ENCODE measurements at regions not wholly inside any gene's neighbourhood (a gene's known extent, or its start where the extent isn't known, plus 50 kb on each side); places are given as distances from the start of the nearest gene placed in this dataset.

DNA sequence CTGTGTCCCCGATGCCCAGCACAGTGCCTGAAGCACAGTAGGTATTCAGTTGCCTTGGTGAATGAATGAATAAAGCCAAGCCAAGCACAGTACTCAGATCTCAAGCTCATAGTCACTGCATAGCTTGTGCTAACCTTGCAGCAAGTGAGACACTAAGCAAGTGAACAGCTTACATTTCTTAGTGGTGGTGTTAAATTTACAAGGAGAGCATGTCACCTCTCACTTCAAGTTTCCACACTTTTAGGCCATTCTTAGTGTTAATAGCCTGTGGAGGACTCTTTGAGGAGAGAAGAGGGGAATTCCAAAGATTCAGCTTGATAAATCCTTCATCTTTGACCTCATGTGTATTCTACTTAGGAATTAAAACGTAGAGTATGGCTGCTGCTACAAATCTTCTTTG is 104.7 kb downstream of the C9orf152 start:
- Mint-ChIP-seq H3K36me3 (ENCODE audit: low read depth) (no peaks in the 10 kb centered on the region), H3K4me1 (ENCODE audit: low read depth) (no peaks in the 10 kb centered on the region), H3K27ac (no peak overlapping the region), H3K27me3 (no peaks in the 10 kb centered on the region), H3K4me3 (no peak overlapping the region), H3K9me3 (no peaks in the 10 kb centered on the region)
- ChIA-PET POLR2A (no interaction called here), CTCF (interaction anchor here (0.7 to 0.8 kb wide), 2 partner anchors 15 to 46 kb away, joined by 3 read pairs; no protein-coding TSS in a partner anchor)
- no peak for DNase-seq
- intact Hi-C loops (cut with micrococcal nuclease), result no loop called here
- ATAC-seq, result no peak
- TF ChIP-seq, protein P1, sequence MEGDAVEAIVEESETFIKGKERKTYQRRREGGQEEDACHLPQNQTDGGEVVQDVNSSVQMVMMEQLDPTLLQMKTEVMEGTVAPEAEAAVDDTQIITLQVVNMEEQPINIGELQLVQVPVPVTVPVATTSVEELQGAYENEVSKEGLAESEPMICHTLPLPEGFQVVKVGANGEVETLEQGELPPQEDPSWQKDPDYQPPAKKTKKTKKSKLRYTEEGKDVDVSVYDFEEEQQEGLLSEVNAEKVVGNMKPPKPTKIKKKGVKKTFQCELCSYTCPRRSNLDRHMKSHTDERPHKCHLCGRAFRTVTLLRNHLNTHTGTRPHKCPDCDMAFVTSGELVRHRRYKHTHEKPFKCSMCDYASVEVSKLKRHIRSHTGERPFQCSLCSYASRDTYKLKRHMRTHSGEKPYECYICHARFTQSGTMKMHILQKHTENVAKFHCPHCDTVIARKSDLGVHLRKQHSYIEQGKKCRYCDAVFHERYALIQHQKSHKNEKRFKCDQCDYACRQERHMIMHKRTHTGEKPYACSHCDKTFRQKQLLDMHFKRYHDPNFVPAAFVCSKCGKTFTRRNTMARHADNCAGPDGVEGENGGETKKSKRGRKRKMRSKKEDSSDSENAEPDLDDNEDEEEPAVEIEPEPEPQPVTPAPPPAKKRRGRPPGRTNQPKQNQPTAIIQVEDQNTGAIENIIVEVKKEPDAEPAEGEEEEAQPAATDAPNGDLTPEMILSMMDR (IDR thresholded peaks at IDR 0.05), result no peak

DNA sequence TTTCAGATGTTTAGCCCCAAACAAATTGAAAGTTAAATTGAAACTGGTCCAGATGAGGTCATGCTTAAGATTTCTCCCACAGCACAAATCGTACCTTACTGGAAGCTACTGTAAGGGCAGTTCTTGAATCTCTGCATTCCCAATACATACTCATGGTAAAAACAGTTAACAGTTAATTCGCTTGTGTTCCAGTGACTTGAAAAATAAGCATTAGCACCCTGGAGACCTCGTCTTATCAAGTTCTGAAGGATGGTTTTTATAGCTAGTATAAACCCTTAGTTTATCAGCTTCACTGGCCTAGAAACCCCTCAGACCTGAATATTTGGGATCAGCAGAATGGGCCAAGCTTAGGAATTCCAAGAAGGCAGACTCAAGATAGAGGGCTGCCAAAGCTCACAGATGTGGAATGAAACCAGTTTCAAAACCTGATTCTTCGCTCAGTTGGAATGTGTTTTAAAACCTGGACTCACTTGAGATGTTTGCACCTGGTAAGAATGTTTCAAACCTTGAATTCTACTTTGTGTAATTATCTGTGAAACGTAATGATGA is 103.6 kb downstream of the C9orf152 start:
- Mint-ChIP-seq H3K27ac (no peak overlapping the region), H3K4me1 (ENCODE audit: low read depth) (no peaks in the 10 kb centered on the region), H3K4me3 (no peak overlapping the region), H3K9me3 (no peaks in the 10 kb centered on the region), H3K27me3 (no peaks in the 10 kb centered on the region), H3K36me3 (ENCODE audit: low read depth) (no peaks in the 10 kb centered on the region)
- DNase-seq (no peak), ATAC-seq (no peak)
- TF ChIP-seq, protein P1 (IDR thresholded peaks at IDR 0.05), result no peak
- ChIA-PET POLR2A (no interaction called here), CTCF (no interaction called here)
- intact Hi-C loops (cut with micrococcal nuclease), result no loop called here

DNA sequence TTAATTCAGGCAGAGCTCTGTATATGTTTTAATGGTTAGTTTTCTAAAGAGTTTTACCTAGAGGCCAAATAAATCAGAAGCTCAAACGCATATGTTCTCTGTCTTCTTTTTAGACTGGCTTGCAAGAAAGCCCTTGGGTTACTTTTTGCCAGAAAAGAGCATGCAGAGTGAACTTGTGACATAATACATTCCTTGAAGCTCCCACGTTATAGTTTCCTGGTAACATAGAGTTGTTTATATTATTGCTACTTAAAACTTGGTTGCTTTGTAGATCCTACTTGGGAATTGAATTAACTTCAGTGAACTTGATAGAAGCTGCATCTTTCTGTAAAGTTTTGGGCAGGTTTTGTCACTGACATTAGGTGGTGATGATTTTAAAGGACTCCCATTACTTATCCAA is 102.9 kb downstream of the C9orf152 start:
- DNase-seq (no peak), ATAC-seq (no peak)
- TF ChIP-seq, protein P1 (IDR thresholded peaks at IDR 0.05), result no peak
- ChIA-PET POLR2A (no interaction called here), CTCF (no interaction called here)
- Mint-ChIP-seq H3K9me3 (no peaks in the 10 kb centered on the region), H3K27ac (no peak overlapping the region), H3K4me3 (no peak overlapping the region), H3K36me3 (ENCODE audit: low read depth) (no peaks in the 10 kb centered on the region), H3K27me3 (no peaks in the 10 kb centered on the region), H3K4me1 (ENCODE audit: low read depth) (no peaks in the 10 kb centered on the region)
- intact Hi-C loops (cut with micrococcal nuclease), result no loop called here

DNA sequence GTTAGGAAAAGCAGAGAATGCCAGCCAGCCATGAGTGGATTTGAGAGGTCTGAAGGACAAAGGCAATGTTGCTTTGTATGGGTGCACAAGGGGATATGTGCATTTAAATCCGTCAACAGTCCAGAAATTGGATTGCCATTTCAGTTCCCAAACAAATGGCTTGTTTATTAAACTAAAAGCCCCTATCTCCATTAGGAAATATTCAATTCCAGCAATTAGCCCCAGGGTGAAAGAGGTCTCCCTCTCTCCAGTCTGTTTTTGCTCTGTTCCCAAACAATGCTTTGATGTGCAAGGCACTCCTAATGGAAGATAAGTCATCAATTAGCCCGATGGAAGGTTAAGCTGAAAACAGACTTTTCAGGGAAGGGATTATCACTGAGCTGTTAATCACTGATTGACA is 101.3 kb downstream of the C9orf152 start:
- ChIA-PET POLR2A (no interaction called here), CTCF (no interaction called here)
- Mint-ChIP-seq H3K27me3 (no peaks in the 10 kb centered on the region), H3K27ac (no peak overlapping the region), H3K4me1 (ENCODE audit: low read depth) (no peaks in the 10 kb centered on the region), H3K4me3 (no peak overlapping the region), H3K36me3 (ENCODE audit: low read depth) (no peaks in the 10 kb centered on the region), H3K9me3 (no peaks in the 10 kb centered on the region)
- TF ChIP-seq, protein P1 (IDR thresholded peaks at IDR 0.05), result no peak
- ATAC-seq (no peak), DNase-seq (no peak)
- intact Hi-C loops (cut with micrococcal nuclease), result no loop called here

DNA sequence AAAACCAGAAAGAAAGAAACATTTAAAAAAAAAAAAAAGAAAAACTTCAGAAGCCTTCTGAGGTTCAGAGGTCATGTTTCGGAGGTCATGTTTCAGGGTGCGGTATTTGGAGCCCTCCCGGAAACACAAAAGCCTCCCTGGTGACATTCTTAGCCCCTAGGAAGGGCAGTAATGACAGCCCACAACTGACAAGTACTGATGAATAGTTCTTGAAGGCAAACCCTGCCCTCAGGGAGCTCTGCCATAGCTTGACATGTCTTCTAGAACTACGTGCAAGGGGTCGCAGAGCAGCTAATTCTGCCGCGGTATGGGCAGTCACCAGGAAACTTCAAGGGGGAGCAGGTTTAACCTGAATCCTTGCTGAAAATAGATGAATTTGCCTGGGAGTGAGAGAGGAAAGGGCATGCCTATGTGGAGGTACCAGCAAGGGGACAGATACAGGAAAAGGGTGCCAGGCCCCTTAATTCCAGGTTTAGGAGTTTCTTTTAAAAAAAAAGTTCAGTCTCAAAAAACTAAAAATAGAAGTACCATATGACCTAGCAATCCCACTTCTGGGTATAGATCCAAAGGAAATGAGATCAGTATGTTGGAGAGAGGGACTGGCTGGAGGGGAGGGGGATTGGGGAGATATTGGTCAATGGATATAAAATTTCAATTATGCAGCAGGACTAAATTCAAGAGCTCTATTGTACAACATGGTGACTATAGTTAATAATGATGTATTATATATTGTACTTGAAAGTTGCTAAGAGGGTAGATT is 98.4 kb downstream of the C9orf152 start:
- no peaks in the 10 kb centered on the region for H3K4me1 Mint-ChIP-seq (ENCODE audit: low read depth)
- ATAC-seq, result no peak
- no peak for DNase-seq
- H3K27ac Mint-ChIP-seq, result no peak overlapping the region
- H3K27me3 Mint-ChIP-seq, result no peaks in the 10 kb centered on the region
- no peak overlapping the region for H3K4me3 Mint-ChIP-seq
- ChIA-PET POLR2A (interaction anchor here (0.6 to 1.2 kb wide), 2 partner anchors 49 to 216 kb away, joined by 3 read pairs; no protein-coding TSS in a partner anchor), CTCF (no interaction called here)
- H3K36me3 Mint-ChIP-seq (ENCODE audit: low read depth), result no peaks in the 10 kb centered on the region
- no peaks in the 10 kb centered on the region for H3K9me3 Mint-ChIP-seq
- TF ChIP-seq, protein P1 (IDR thresholded peaks at IDR 0.05), result no peak
- intact Hi-C loops (cut with micrococcal nuclease), result no loop called here

All from activated CD8-positive, alpha-beta T cell treated with anti-CD3 and anti-CD28 coated beads for 36 hours (primary cell).